Panc1 (cell line): ENCODE measurements at regions not wholly inside any gene's neighbourhood (a gene's known extent, or its start where the extent isn't known, plus 50 kb on each side); places are given as distances from the start of the nearest gene placed in this dataset.

ENCODE experiments used
- ATAC-seq: fragments of 200-7000 bp; cut with Tn5 transposase; 2 replicates; pipeline ENCODE4 v1.9.1; 2020; ENCODE audit warnings: mild to moderate bottlenecking, moderate library complexity
- BruUV-seq: library from RNA; stranded (reverse); fragments of 400-500 nt; replicated peaks from 2 replicates; lab custom pipeline; 2021; lab: Mats Ljungman, UMichigan
- CTCF ChIA-PET: fragments of 300-600 bp; sonication (Branson Sonifier 250); formaldehyde crosslinking; loops from one replicate; lab custom pipeline; 2022; ENCODE audit warnings: antibody characterized with exemption; lab: Charles Lee
- POLR2A ChIA-PET: fragments of 300-600 bp; sonication (Branson Sonifier 250); formaldehyde crosslinking; loops from one replicate; lab custom pipeline; 2022; ENCODE audit warnings: antibody characterized with exemption; lab: Charles Lee
- DNase-seq: peaks from one replicate; pipeline ENCODE4 v3.0.0-alpha.2; 2010; ENCODE audit warnings: low read depth, low spot score
- H3K27ac ChIP-seq: 2 replicates; pipeline ENCODE4 v1.5.1; 2011; ENCODE audit warnings: mild to moderate bottlenecking, low read length, inconsistent platforms
- H3K27me3 ChIP-seq: fragments of 200-500 bp; sonication (Bioruptor generic); 2 replicates; pipeline ENCODE4 v1.6.0; 2014; ENCODE audit warnings: low read length, inconsistent platforms; ENCODE audit not compliant: control insufficient read depth, insufficient read depth
- H3K36me3 ChIP-seq: fragments of 200-500 bp; sonication (Bioruptor generic); 2 replicates; pipeline ENCODE4 v1.5.1; 2014; ENCODE audit warnings: inconsistent platforms, mild to moderate bottlenecking, low read length, moderate library complexity; ENCODE audit not compliant: control insufficient read depth, insufficient read depth
- H3K4me1 ChIP-seq: 2 replicates; pipeline ENCODE4 v1.5.1; 2011; ENCODE audit warnings: inconsistent platforms, mild to moderate bottlenecking, low read length, moderate library complexity; ENCODE audit not compliant: control insufficient read depth, insufficient read depth
- H3K4me3 ChIP-seq, 2 experiments: 2 replicates each; pipeline ENCODE4 v1.5.1; 2011 to 2012; ENCODE audit warnings: low read depth in 2 of 2, low read length in 2 of 2, mild to moderate bottlenecking in 2 of 2, inconsistent platforms in 1 of 2, moderate library complexity in 1 of 2
- H3K9me3 ChIP-seq: fragments of 200-500 bp; sonication (Bioruptor generic); 2 replicates; pipeline ENCODE4 v1.5.1; 2014; ENCODE audit warnings: low read depth, mild to moderate bottlenecking, inconsistent platforms, low read length, moderate library complexity; ENCODE audit not compliant: control insufficient read depth, insufficient read depth
- CTCF ChIP-seq: fragments of 450-650 bp; IDR thresholded peaks from 2 replicates; pipeline ENCODE4 v1.5.1; 2017; ENCODE audit warnings: mild to moderate bottlenecking
- POLR2AphosphoS5 ChIP-seq: IDR thresholded peaks from 2 replicates; pipeline ENCODE4 v1.6.1; 2012; ENCODE audit warnings: mild to moderate bottlenecking, low read depth, low read length, moderate library complexity
- REST ChIP-seq, 2 experiments: IDR thresholded peaks; 2 replicates each; pipeline ENCODE4 v1.6.1; 2011 to 2012; ENCODE audit warnings: low read depth in 2 of 2, control low read depth in 1 of 2, low read length in 1 of 2, mild to moderate bottlenecking in 1 of 2, moderate library complexity in 1 of 2; ENCODE audit not compliant: insufficient read depth in 1 of 2
- SIN3A ChIP-seq: IDR thresholded peaks from 2 replicates; pipeline ENCODE4 v1.6.1; 2012; ENCODE audit warnings: low read depth, mild to moderate bottlenecking, low read length, moderate library complexity, borderline replicate concordance; ENCODE audit not compliant: insufficient read depth
- TCF7L2 ChIP-seq: IDR thresholded peaks from 2 replicates; pipeline ENCODE4 v1.6.1; 2011; ENCODE audit warnings: mild to moderate bottlenecking, low read depth, low read length, inconsistent platforms
- in situ Hi-C: cut with HindIII; loops from 2 replicates; pipeline ENCODE4 v1.10.0; 2016; ENCODE audit warnings: low sequenced_read_pairs, low pct_unique_long_range_greater_than_20kb
- intact Hi-C: fragments of 100-400 bp; cut with micrococcal nuclease; formaldehyde crosslinking; loops from one replicate; pipeline ENCODE4 v1.10.0; 2022; ENCODE audit not compliant: unreplicated experiment

- DNase-seq (no peak), ATAC-seq (no peak)
- no TSS peak for BruUV-seq
- TF ChIP-seq CTCF (no peak), POLR2AphosphoS5 (no peak), TCF7L2 (no peak), REST (IDR thresholded peaks at IDR 0.05; ENCODE audit: insufficient read depth in 1 of 2, low read depth in 2 of 2, low read length in 1 of 2) (no peak), SIN3A (no peak)
- Histone ChIP-seq H3K4me1 (no peaks in the 10 kb centered on the region), H3K4me3 (no peak overlapping the region), H3K9me3 (no peaks in the 10 kb centered on the region), H3K36me3 (no peaks in the 10 kb centered on the region), H3K27ac (no peak overlapping the region), H3K27me3 (no peaks in the 10 kb centered on the region)
- ChIA-PET CTCF (no interaction called here), POLR2A (no interaction called here)
- in situ Hi-C loops (no loop called here), intact Hi-C loops (no loop called here)
Observed at GRCh38 chr9:19656704-19657103, 132.1 kb downstream of the SLC24A2 start.

GRCh38 chr9:19651681-19652080 is 137.2 kb downstream of the SLC24A2 start:
- DNase-seq (no peak), ATAC-seq (no peak)
- H3K4me3 ChIP-seq: no peak overlapping the region
- BruUV-seq: no TSS peak
- H3K27me3 ChIP-seq: no peaks in the 10 kb centered on the region
- TF ChIP-seq CTCF (no peak), POLR2AphosphoS5 (no peak), TCF7L2 (no peak), REST (IDR thresholded peaks at IDR 0.05; ENCODE audit: insufficient read depth in 1 of 2, low read depth in 2 of 2, low read length in 1 of 2) (no peak), SIN3A (no peak)
- in situ Hi-C loops: no loop called here
- POLR2A ChIA-PET: no interaction called here
- H3K9me3 ChIP-seq: no peaks in the 10 kb centered on the region
- H3K27ac ChIP-seq: no peak overlapping the region
- intact Hi-C loops: no loop called here
- no peaks in the 10 kb centered on the region for H3K36me3 ChIP-seq
- no peaks in the 10 kb centered on the region for H3K4me1 ChIP-seq
- CTCF ChIA-PET: no interaction called here
